ENCODE measurements at regions not wholly inside any gene's neighbourhood (a gene's known extent, or its start where the extent isn't known, plus 50 kb on each side); places are given as distances from the start of the nearest gene placed in this dataset.

DNA sequence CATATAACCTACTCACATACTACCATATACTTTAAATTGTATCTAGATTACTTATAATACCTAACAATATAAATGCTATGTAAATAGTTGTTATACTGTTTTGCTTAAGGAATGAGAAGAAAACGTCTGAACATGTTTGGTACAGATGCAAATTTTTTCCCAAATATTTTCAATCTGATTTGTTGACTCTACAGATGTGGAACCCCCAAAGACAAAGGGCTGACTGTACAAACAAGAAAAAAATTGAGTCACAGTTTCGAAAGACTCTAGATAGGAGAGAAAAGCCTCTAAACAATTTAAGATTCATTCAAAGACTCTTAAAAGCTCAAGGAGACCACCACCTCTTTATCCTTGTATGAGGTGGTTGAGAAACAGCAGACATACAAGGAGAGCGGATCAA lies 142.8 kb downstream of the SLC7A11 start:
- H2BK15ac ChIP-seq (ENCODE audit: low read depth, low read length) = no peak overlapping the region
- H3K9ac ChIP-seq (ENCODE audit: low read depth, low read length) = no peak overlapping the region
- no peak overlapping the region for H4K5ac ChIP-seq (ENCODE audit: low read depth, low read length)
- CTCF ChIA-PET = interaction anchor here (0.7 to 1.4 kb wide), 5 partner anchors 9 to 838 kb away, joined by 3 to 5 read pairs (median 3); no protein-coding TSS in a partner anchor
- H3K27ac ChIP-seq (ENCODE audit: insufficient read depth, low read length) = no peak overlapping the region
- no peaks in the 10 kb centered on the region for H3K36me3 ChIP-seq (ENCODE audit: control insufficient read depth, insufficient read depth, low read length)
- ATAC-seq (ENCODE audit: low read depth) (no peak), DNase-seq (no peak)
- H4K91ac ChIP-seq (ENCODE audit: insufficient read depth, low read depth, low read length) = no peak overlapping the region
- H3K9me1 ChIP-seq (ENCODE audit: insufficient read depth, low read length) = no peaks in the 10 kb centered on the region
- no peak overlapping the region for H3K4me3 ChIP-seq (ENCODE audit: insufficient read depth, low read depth, low read length)
- H3K18ac ChIP-seq (ENCODE audit: low read depth, low read length) = no peak overlapping the region
- no peak overlapping the region for H3K56ac ChIP-seq (ENCODE audit: extremely low read depth, insufficient read depth, low read length)
- no peak overlapping the region for H2BK5ac ChIP-seq (ENCODE audit: low read depth, low read length, poor library complexity, severe bottlenecking)
- no peak overlapping the region for H3K4me2 ChIP-seq (ENCODE audit: low read depth, low read length)
- no peak overlapping the region for H2AK5ac ChIP-seq (ENCODE audit: low read depth, low read length)
- H3K9me3 ChIP-seq (ENCODE audit: control insufficient read depth, insufficient read depth, low read length) = no peaks in the 10 kb centered on the region
- H3K23ac ChIP-seq (ENCODE audit: low read depth, low read length) = no peak overlapping the region
- no peak overlapping the region for H3K14ac ChIP-seq (replicated peaks; ENCODE audit: low read depth, low read length)
- H4K20me1 ChIP-seq (ENCODE audit: insufficient read depth, low read length) = no peaks in the 10 kb centered on the region
- no CpG with 5 or more reads among the region's 3 CpGs for WGBS, 2 experiments (ENCODE audit: extremely low coverage in 2 of 2, insufficient read length in 1 of 2)
- H3K79me1 ChIP-seq (ENCODE audit: low read depth in 1 of 2, low read length in 2 of 2) = no peaks in the 10 kb centered on the region
- in situ Hi-C loops (cut with MboI; ENCODE audit: low sequenced_read_pairs) (no loop called here), intact Hi-C loops (cut with micrococcal nuclease) (loop anchor here (10.0 kb wide), 1 partner anchor 815 kb away; no protein-coding TSS in a partner anchor), dilution Hi-C loops (cut with HindIII; ENCODE audit: low sequenced_read_pairs, unreplicated experiment) (no loop called here)
- H3K4ac ChIP-seq (ENCODE audit: low read depth, low read length) = no peak overlapping the region
- H3K4me1 ChIP-seq (ENCODE audit: control insufficient read depth, insufficient read depth, low read length) = 0 out of 2 replicates have a peak, but pooled peaks cover 1% of the 10 kb centered on the region
- H3K27me3 ChIP-seq (ENCODE audit: control insufficient read depth, insufficient read depth, low read length) = no peaks in the 10 kb centered on the region
- H2BK20ac ChIP-seq (ENCODE audit: low read depth, low read length) = no peak overlapping the region
- no peak overlapping the region for H2AFZ ChIP-seq (replicated peaks; ENCODE audit: low read length, poor library complexity)
- POLR2A ChIA-PET (ENCODE audit: unreplicated experiment) = no interaction called here
- TF ChIP-seq RAD21 (IDR thresholded peaks at IDR 0.05; ENCODE audit: low read length) (no peak), MAZ (IDR thresholded peaks at IDR 0.05; ENCODE audit: borderline replicate concordance, low read depth, low read length) (no peak), MAFK (IDR thresholded peaks at IDR 0.05; ENCODE audit: low read depth, low read length) (no peak), CEBPB (IDR thresholded peaks at IDR 0.05; ENCODE audit: low read depth, low read length) (no peak), USF2 (IDR thresholded peaks at IDR 0.05; ENCODE audit: low read depth, low read length) (no peak), FOS (IDR thresholded peaks at IDR 0.05; ENCODE audit: low read depth, low read length) (no peak), SMC3 (IDR thresholded peaks at IDR 0.05; ENCODE audit: low read depth, low read length) (no peak), RFX5 (IDR thresholded peaks at IDR 0.05; ENCODE audit: low read depth, low read length) (no peak), ELK1 (IDR thresholded peaks at IDR 0.05; ENCODE audit: borderline replicate concordance, low read depth, low read length) (no peak), MXI1 (IDR thresholded peaks at IDR 0.05; ENCODE audit: borderline replicate concordance, low read depth, low read length) (no peak), RCOR1 (IDR thresholded peaks at IDR 0.05; ENCODE audit: insufficient replicate concordance, low read length) (no peak), NFE2L2 (IDR thresholded peaks at IDR 0.05; ENCODE audit: low read depth, low read length) (no peak), CHD1 (IDR thresholded peaks at IDR 0.05; ENCODE audit: low read depth, low read length) (no peak), BHLHE40 (IDR thresholded peaks at IDR 0.05; ENCODE audit: low read depth, low read length) (no peak), POLR2A (IDR thresholded peaks at IDR 0.05; ENCODE audit: low read depth, low read length) (no peak)
- TF ChIP-seq, protein P1, sequence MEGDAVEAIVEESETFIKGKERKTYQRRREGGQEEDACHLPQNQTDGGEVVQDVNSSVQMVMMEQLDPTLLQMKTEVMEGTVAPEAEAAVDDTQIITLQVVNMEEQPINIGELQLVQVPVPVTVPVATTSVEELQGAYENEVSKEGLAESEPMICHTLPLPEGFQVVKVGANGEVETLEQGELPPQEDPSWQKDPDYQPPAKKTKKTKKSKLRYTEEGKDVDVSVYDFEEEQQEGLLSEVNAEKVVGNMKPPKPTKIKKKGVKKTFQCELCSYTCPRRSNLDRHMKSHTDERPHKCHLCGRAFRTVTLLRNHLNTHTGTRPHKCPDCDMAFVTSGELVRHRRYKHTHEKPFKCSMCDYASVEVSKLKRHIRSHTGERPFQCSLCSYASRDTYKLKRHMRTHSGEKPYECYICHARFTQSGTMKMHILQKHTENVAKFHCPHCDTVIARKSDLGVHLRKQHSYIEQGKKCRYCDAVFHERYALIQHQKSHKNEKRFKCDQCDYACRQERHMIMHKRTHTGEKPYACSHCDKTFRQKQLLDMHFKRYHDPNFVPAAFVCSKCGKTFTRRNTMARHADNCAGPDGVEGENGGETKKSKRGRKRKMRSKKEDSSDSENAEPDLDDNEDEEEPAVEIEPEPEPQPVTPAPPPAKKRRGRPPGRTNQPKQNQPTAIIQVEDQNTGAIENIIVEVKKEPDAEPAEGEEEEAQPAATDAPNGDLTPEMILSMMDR (conservative IDR thresholded peaks at IDR 0.05; ENCODE audit: low read depth, low read length) = no peak
- H2AK9ac ChIP-seq (replicated peaks; ENCODE audit: low read depth, low read length, poor library complexity) = no peak overlapping the region
- H4K8ac ChIP-seq (ENCODE audit: low read depth in 2 of 2, low read length in 2 of 2) = no peak overlapping the region
- BruUV-seq (replicated peaks) = no TSS peak
- H2BK120ac ChIP-seq (ENCODE audit: low read depth, low read length) = no peak overlapping the region

Measured in IMR-90 (cell line).